ENCODE measurements at regions not wholly inside any gene's neighbourhood (a gene's known extent, or its start where the extent isn't known, plus 50 kb on each side); places are given as distances from the start of the nearest gene placed in this dataset.

- no peak for ATAC-seq (ENCODE audit: low FRiP score)
- no peaks in the 10 kb centered on the region for H3K27me3 ChIP-seq (ENCODE audit: control insufficient read depth in 1 of 2, insufficient read depth in 2 of 2, low read length in 1 of 2)
- no peak overlapping the region for H3K4me3 ChIP-seq (ENCODE audit: low read length in 2 of 2)
- H3K27ac ChIP-seq (ENCODE audit: low read depth in 1 of 2, low read length in 2 of 2) = no peak overlapping the region
- 67 to 68% methylated on average over 4 of the region's 4 CpGs for WGBS, 2 donors
- intact Hi-C loops (cut with DNase I) = no loop called here
- H3K4me1 ChIP-seq (ENCODE audit: control insufficient read depth in 1 of 2, insufficient read depth in 2 of 2, low read length in 2 of 2) = no peaks in the 10 kb centered on the region
- DNase-seq = no peak
- no peaks in the 10 kb centered on the region for H3K36me3 ChIP-seq (ENCODE audit: control insufficient read depth in 1 of 2, insufficient read depth in 2 of 2, low read length in 1 of 2)
- H3K9me3 ChIP-seq (ENCODE audit: control insufficient read depth, low read length) = no peaks in the 10 kb centered on the region
Observed at GRCh38 chr10:83371696-83372490, 767.4 kb upstream of the GHITM start.

- H3K4me3 ChIP-seq (ENCODE audit: low read length in 2 of 2) = no peak overlapping the region
- H3K36me3 ChIP-seq (ENCODE audit: control insufficient read depth in 1 of 2, insufficient read depth in 2 of 2, low read length in 1 of 2) = no peaks in the 10 kb centered on the region
- ATAC-seq (ENCODE audit: low FRiP score) = no peak
- no peaks in the 10 kb centered on the region for H3K27me3 ChIP-seq (ENCODE audit: control insufficient read depth in 1 of 2, insufficient read depth in 2 of 2, low read length in 1 of 2)
- no peaks in the 10 kb centered on the region for H3K9me3 ChIP-seq (ENCODE audit: control insufficient read depth, low read length)
- 78 to 82% methylated on average over 2 of the region's 2 CpGs for WGBS, 2 donors
- no peaks in the 10 kb centered on the region for H3K4me1 ChIP-seq (ENCODE audit: control insufficient read depth in 1 of 2, insufficient read depth in 2 of 2, low read length in 2 of 2)
- DNase-seq = no peak
- intact Hi-C loops (cut with DNase I) = no loop called here
- no peak overlapping the region for H3K27ac ChIP-seq (ENCODE audit: low read depth in 1 of 2, low read length in 2 of 2)
Observed at GRCh38 chr10:83372646-83373045, 766.7 kb upstream of the GHITM start.

- Histone ChIP-seq H3K9me3 (ENCODE audit: control insufficient read depth, low read length) (no peaks in the 10 kb centered on the region), H3K36me3 (ENCODE audit: control insufficient read depth in 1 of 2, insufficient read depth in 2 of 2, low read length in 1 of 2) (no peaks in the 10 kb centered on the region), H3K27me3 (ENCODE audit: control insufficient read depth in 1 of 2, insufficient read depth in 2 of 2, low read length in 1 of 2) (no peaks in the 10 kb centered on the region), H3K4me3 (ENCODE audit: low read length in 2 of 2) (no peak overlapping the region), H3K4me1 (ENCODE audit: control insufficient read depth in 1 of 2, insufficient read depth in 2 of 2, low read length in 2 of 2) (no peaks in the 10 kb centered on the region), H3K27ac (ENCODE audit: low read depth in 1 of 2, low read length in 2 of 2) (no peak overlapping the region)
- ATAC-seq (ENCODE audit: low FRiP score) (no peak), DNase-seq (no peak)
- intact Hi-C loops (cut with DNase I) = no loop called here
- whole genome bisulfite sequencing, 2 donors = 92 to 95% methylated on average over 2 of the region's 2 CpGs
Observed at GRCh38 chr10:83373671-83374070, 765.6 kb upstream of the GHITM start.

- no peak for ATAC-seq (ENCODE audit: low FRiP score)
Observed at GRCh38 chr10:83374741-83375140, 764.6 kb upstream of the GHITM start.

GRCh38 chr10:83375274-83375673 is 764.0 kb upstream of the GHITM start:
- no peak overlapping the region for H3K27ac ChIP-seq (ENCODE audit: low read depth in 1 of 2, low read length in 2 of 2)
- ATAC-seq (ENCODE audit: low FRiP score) = no peak
- no peak for DNase-seq
- H3K36me3 ChIP-seq (ENCODE audit: control insufficient read depth in 1 of 2, insufficient read depth in 2 of 2, low read length in 1 of 2) = no peaks in the 10 kb centered on the region
- no peaks in the 10 kb centered on the region for H3K27me3 ChIP-seq (ENCODE audit: control insufficient read depth in 1 of 2, insufficient read depth in 2 of 2, low read length in 1 of 2)
- no peak overlapping the region for H3K4me3 ChIP-seq (ENCODE audit: low read length in 2 of 2)
- no peaks in the 10 kb centered on the region for H3K4me1 ChIP-seq (ENCODE audit: control insufficient read depth in 1 of 2, insufficient read depth in 2 of 2, low read length in 2 of 2)
- WGBS, 2 donors = 78 to 83% methylated on average over 2 of the region's 2 CpGs
- H3K9me3 ChIP-seq (ENCODE audit: control insufficient read depth, low read length) = no peaks in the 10 kb centered on the region
- intact Hi-C loops (cut with DNase I) = no loop called here

More at GRCh38 chr10:83374741-83375140, 764.6 kb upstream of the GHITM start:
- Histone ChIP-seq H3K4me1 (ENCODE audit: control insufficient read depth in 1 of 2, insufficient read depth in 2 of 2, low read length in 2 of 2) (no peaks in the 10 kb centered on the region), H3K27ac (ENCODE audit: low read depth in 1 of 2, low read length in 2 of 2) (no peak overlapping the region), H3K27me3 (ENCODE audit: control insufficient read depth in 1 of 2, insufficient read depth in 2 of 2, low read length in 1 of 2) (no peaks in the 10 kb centered on the region), H3K9me3 (ENCODE audit: control insufficient read depth, low read length) (no peaks in the 10 kb centered on the region), H3K4me3 (ENCODE audit: low read length in 2 of 2) (no peak overlapping the region), H3K36me3 (ENCODE audit: control insufficient read depth in 1 of 2, insufficient read depth in 2 of 2, low read length in 1 of 2) (no peaks in the 10 kb centered on the region)
- no peak for DNase-seq
- intact Hi-C loops (cut with DNase I) = no loop called here

- no peaks in the 10 kb centered on the region for H3K27me3 ChIP-seq (ENCODE audit: control insufficient read depth in 1 of 2, insufficient read depth in 2 of 2, low read length in 1 of 2)
- 50 to 61% methylated on average over 1 of the region's 1 CpG for WGBS, 2 donors
- no peaks in the 10 kb centered on the region for H3K36me3 ChIP-seq (ENCODE audit: control insufficient read depth in 1 of 2, insufficient read depth in 2 of 2, low read length in 1 of 2)
- ATAC-seq (ENCODE audit: low FRiP score) = no peak
- no peak overlapping the region for H3K27ac ChIP-seq (ENCODE audit: low read depth in 1 of 2, low read length in 2 of 2)
- intact Hi-C loops (cut with DNase I) = no loop called here
- H3K4me1 ChIP-seq (ENCODE audit: control insufficient read depth in 1 of 2, insufficient read depth in 2 of 2, low read length in 2 of 2) = no peaks in the 10 kb centered on the region
- no peak overlapping the region for H3K4me3 ChIP-seq (ENCODE audit: low read length in 2 of 2)
- H3K9me3 ChIP-seq (ENCODE audit: control insufficient read depth, low read length) = peaks cover 1% of the 10 kb centered on the region
- no peak for DNase-seq
Observed at GRCh38 chr10:83397806-83398205, 741.5 kb upstream of the GHITM start.

- ATAC-seq (ENCODE audit: low FRiP score) = no peak
Observed at GRCh38 chr10:83410570-83410969, 728.7 kb upstream of the GHITM start.

GRCh38 chr10:83425306-83425705 is 714.0 kb upstream of the GHITM start:
- Histone ChIP-seq H3K9me3 (ENCODE audit: control insufficient read depth, low read length) (no peaks in the 10 kb centered on the region), H3K4me1 (ENCODE audit: control insufficient read depth in 1 of 2, insufficient read depth in 2 of 2, low read length in 2 of 2) (no peaks in the 10 kb centered on the region), H3K27me3 (ENCODE audit: control insufficient read depth in 1 of 2, insufficient read depth in 2 of 2, low read length in 1 of 2) (no peaks in the 10 kb centered on the region), H3K36me3 (ENCODE audit: control insufficient read depth in 1 of 2, insufficient read depth in 2 of 2, low read length in 1 of 2) (no peaks in the 10 kb centered on the region), H3K27ac (ENCODE audit: low read depth in 1 of 2, low read length in 2 of 2) (no peak overlapping the region), H3K4me3 (ENCODE audit: low read length in 2 of 2) (no peak overlapping the region)
- intact Hi-C loops (cut with DNase I) = no loop called here
- no peak for ATAC-seq (ENCODE audit: low FRiP score)
- no peak for DNase-seq
- 47 to 91% methylated on average over 2 of the region's 2 CpGs for WGBS, 2 donors

More at GRCh38 chr10:83410570-83410969, 728.7 kb upstream of the GHITM start:
- no peak for DNase-seq
- 88 to 92% methylated on average over 2 of the region's 2 CpGs for WGBS, 2 donors
- Histone ChIP-seq H3K4me3 (ENCODE audit: low read length in 2 of 2) (no peak overlapping the region), H3K4me1 (ENCODE audit: control insufficient read depth in 1 of 2, insufficient read depth in 2 of 2, low read length in 2 of 2) (no peaks in the 10 kb centered on the region), H3K9me3 (ENCODE audit: control insufficient read depth, low read length) (no peaks in the 10 kb centered on the region), H3K27ac (ENCODE audit: low read depth in 1 of 2, low read length in 2 of 2) (no peak overlapping the region), H3K36me3 (ENCODE audit: control insufficient read depth in 1 of 2, insufficient read depth in 2 of 2, low read length in 1 of 2) (no peaks in the 10 kb centered on the region), H3K27me3 (ENCODE audit: control insufficient read depth in 1 of 2, insufficient read depth in 2 of 2, low read length in 1 of 2) (no peaks in the 10 kb centered on the region)
- intact Hi-C loops (cut with DNase I) = no loop called here

- H3K4me1 ChIP-seq (ENCODE audit: control insufficient read depth in 1 of 2, insufficient read depth in 2 of 2, low read length in 2 of 2) = no peaks in the 10 kb centered on the region
- no peaks in the 10 kb centered on the region for H3K36me3 ChIP-seq (ENCODE audit: control insufficient read depth in 1 of 2, insufficient read depth in 2 of 2, low read length in 1 of 2)
- 87 to 88% methylated on average over 4 of the region's 4 CpGs for WGBS, 2 donors
- no peak overlapping the region for H3K27ac ChIP-seq (ENCODE audit: low read depth in 1 of 2, low read length in 2 of 2)
- no peak overlapping the region for H3K4me3 ChIP-seq (ENCODE audit: low read length in 2 of 2)
- no peak for DNase-seq
- H3K27me3 ChIP-seq (ENCODE audit: control insufficient read depth in 1 of 2, insufficient read depth in 2 of 2, low read length in 1 of 2) = no peaks in the 10 kb centered on the region
- intact Hi-C loops (cut with DNase I) = no loop called here
- no peaks in the 10 kb centered on the region for H3K9me3 ChIP-seq (ENCODE audit: control insufficient read depth, low read length)
- no peak for ATAC-seq (ENCODE audit: low FRiP score)
Observed at GRCh38 chr10:83427101-83427500, 712.2 kb upstream of the GHITM start.

Data from aorta (tissue), 5 donors.